HFF-Myc (cell line): ENCODE measurements at regions not wholly inside any gene's neighbourhood (a gene's known extent, or its start where the extent isn't known, plus 50 kb on each side); places are given as distances from the start of the nearest gene placed in this dataset.
"Not testable (repeated sequence)": the region's sequence is repeated elsewhere in the genome, so short reads cannot be mapped to it uniquely, and the experiment has no call there.

Experiments used
- DNase-seq: peaks from one replicate; pipeline ENCODE4 v3.0.0-alpha.2; 2011; ENCODE audit warnings: low read depth; ENCODE audit errors: extremely low read depth
- H3K4me3 ChIP-seq: replicated peaks from 2 replicates; pipeline ENCODE4 v1.5.1; 2011; ENCODE audit warnings: low read depth, mild to moderate bottlenecking, control low read depth, low read length
- CTCF ChIP-seq: IDR thresholded peaks from 2 replicates; pipeline ENCODE4 v1.5.1; 2012; ENCODE audit warnings: mild to moderate bottlenecking, low read depth, low read length, control low read depth; ENCODE audit errors: missing control alignments

- no peak overlapping the region for H3K4me3 ChIP-seq
- no peak for TF ChIP-seq CTCF
- DNase-seq, result no peak
Observed at GRCh38 chr12:28777603-28778365, 371.3 kb upstream of the FAR2 start.

- DNase-seq, result peak; percentile 15
- TF ChIP-seq CTCF, result no peak
- H3K4me3 ChIP-seq, result no peak overlapping the region
Observed at GRCh38 chr12:28780096-28780495, 369.0 kb upstream of the FAR2 start.

- no peak for DNase-seq
- no peak overlapping the region for H3K4me3 ChIP-seq
- TF ChIP-seq CTCF, result no peak
Observed at GRCh38 chr12:28780960-28781359, 368.1 kb upstream of the FAR2 start.

GRCh38 chr12:28781671-28782652 is 367.1 kb upstream of the FAR2 start:
- TF ChIP-seq CTCF, result no peak
- no peak overlapping the region for H3K4me3 ChIP-seq
- DNase-seq, result no peak

GRCh38 chr12:28782812-28783211 is 366.3 kb upstream of the FAR2 start:
- no peak for DNase-seq
- TF ChIP-seq CTCF, result no peak

GRCh38 chr12:28787151-28787550 is 361.9 kb upstream of the FAR2 start:
- no peak for TF ChIP-seq CTCF
- H3K4me3 ChIP-seq, result no peak overlapping the region
- DNase-seq, result no peak

More at GRCh38 chr12:28782812-28783211, 366.3 kb upstream of the FAR2 start:
- H3K4me3 ChIP-seq, result no peak overlapping the region

GRCh38 chr12:28788256-28788655 is 360.8 kb upstream of the FAR2 start:
- not testable (repeated sequence) for H3K4me3 ChIP-seq, DNase-seq
